Activated B cell treated with CpG ODN at 0.5 μM for 24 hours (primary cell): ENCODE measurements at regions not wholly inside any gene's neighbourhood (a gene's known extent, or its start where the extent isn't known, plus 50 kb on each side); places are given as distances from the start of the nearest gene placed in this dataset.

Experiments used
- ATAC-seq: fragments of 200-7000 bp; cut with Tn5 transposase; one replicate; pipeline ENCODE4 v1.10.0; 2021; ENCODE audit warnings: low read depth, mild to moderate bottlenecking, moderate library complexity
- CTCF ChIA-PET: fragments of 350-600 bp; sonication (Branson Sonifier 250); formaldehyde crosslinking; loops from one replicate; lab custom pipeline; 2021; ENCODE audit warnings: antibody characterized with exemption; lab: Charles Lee
- POLR2A ChIA-PET: fragments of 350-600 bp; sonication (Branson Sonifier 250); formaldehyde crosslinking; loops from one replicate; lab custom pipeline; 2021; ENCODE audit warnings: antibody characterized with exemption; lab: Charles Lee
- DNase-seq: peaks from one replicate; pipeline ENCODE4 v3.0.0; 2022
- H3K27ac Mint-ChIP-seq: one replicate; pipeline ENCODE4 v1.8.0; 2020; ENCODE audit warnings: mixed read lengths
- H3K27me3 Mint-ChIP-seq: one replicate; pipeline ENCODE4 v1.8.0; 2021; ENCODE audit warnings: mixed read lengths
- H3K36me3 Mint-ChIP-seq: one replicate; pipeline ENCODE4 v1.8.0; 2021; ENCODE audit warnings: low read depth, mixed read lengths
- H3K4me1 Mint-ChIP-seq: one replicate; pipeline ENCODE4 v1.8.0; 2021; ENCODE audit warnings: mixed read lengths
- H3K4me3 Mint-ChIP-seq: one replicate; pipeline ENCODE4 v1.8.0; 2020; ENCODE audit warnings: mild to moderate bottlenecking, mixed read lengths
- H3K9me3 Mint-ChIP-seq: one replicate; pipeline ENCODE4 v1.8.0; 2020; ENCODE audit warnings: mixed read lengths
- CTCF ChIP-seq: fragments of 200-600 bp; IDR thresholded peaks from one replicate; pipeline ENCODE4 v1.8.0; 2022; ENCODE audit warnings: antibody characterized with exemption, mild to moderate bottlenecking
- intact Hi-C: fragments of 100-400 bp; cut with micrococcal nuclease; formaldehyde crosslinking; loops from one replicate; pipeline ENCODE4 v1.15.1; 2024

DNA sequence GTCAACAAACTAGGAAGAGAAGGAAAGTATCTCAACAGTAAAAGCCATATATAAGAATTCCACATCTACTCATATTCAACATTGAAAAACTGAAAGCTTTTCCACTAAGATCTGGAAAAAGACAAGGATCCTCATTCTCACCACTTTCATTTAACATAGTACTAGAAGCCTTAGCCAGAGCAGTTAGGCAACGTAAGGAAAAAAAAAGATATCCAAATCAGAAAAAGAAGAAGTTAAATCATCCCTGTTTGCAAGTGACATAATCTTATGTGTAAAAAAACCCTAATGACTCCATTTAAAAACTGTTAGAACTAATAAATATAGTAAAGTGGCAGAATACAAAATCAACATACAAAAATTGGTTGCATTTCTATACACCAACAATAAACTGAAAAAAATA is 426.2 kb downstream of the BCAT1 start:
- ChIA-PET POLR2A (no interaction called here), CTCF (no interaction called here)
- Mint-ChIP-seq H3K27me3 (no peaks in the 10 kb centered on the region), H3K36me3 (peaks cover 10% of the 10 kb centered on the region), H3K4me1 (no peaks in the 10 kb centered on the region), H3K27ac (no peak overlapping the region), H3K9me3 (peaks cover 36% of the 10 kb centered on the region), H3K4me3 (no peak overlapping the region)
- no peak for ATAC-seq
- no peak for TF ChIP-seq CTCF
- no peak for DNase-seq
- intact Hi-C loops = no loop called here

DNA sequence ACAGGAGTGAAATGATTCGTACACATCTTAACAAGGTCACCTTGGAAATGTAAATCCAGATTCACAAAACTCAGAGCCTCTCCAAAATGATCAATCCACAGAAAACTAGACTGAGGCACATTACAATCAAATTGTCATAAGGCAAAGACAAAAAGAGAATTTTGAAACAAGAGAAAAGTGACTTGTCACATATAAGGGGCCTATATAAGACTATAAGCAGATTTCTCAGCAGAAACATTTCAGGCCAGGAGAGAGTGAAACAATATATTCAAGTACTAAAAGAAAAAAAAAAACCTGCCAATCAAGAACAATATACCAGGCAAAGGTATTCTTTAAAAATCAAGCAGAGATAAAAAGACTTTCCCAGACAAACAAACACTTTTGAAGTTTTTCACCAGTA is 429.1 kb downstream of the BCAT1 start:
- DNase-seq (no peak), ATAC-seq (no peak)
- intact Hi-C loops = no loop called here
- Mint-ChIP-seq H3K27ac (no peak overlapping the region), H3K27me3 (no peaks in the 10 kb centered on the region), H3K4me3 (no peak overlapping the region), H3K36me3 (peaks cover 10% of the 10 kb centered on the region), H3K9me3 (peaks cover 38% of the 10 kb centered on the region), H3K4me1 (no peaks in the 10 kb centered on the region)
- POLR2A ChIA-PET = interaction anchor here (0.6 kb wide), 1 partner anchor 149 kb away, joined by 3 read pairs; no protein-coding TSS in a partner anchor
- no peak for TF ChIP-seq CTCF
- CTCF ChIA-PET = no interaction called here

- intact Hi-C loops = no loop called here
- H3K9me3 Mint-ChIP-seq = peaks cover 27% of the 10 kb centered on the region
- H3K36me3 Mint-ChIP-seq = peaks cover 10% of the 10 kb centered on the region
- no peak for ATAC-seq
- POLR2A ChIA-PET = interaction anchor here (1.0 kb wide), 1 partner anchor 14 kb away, joined by 3 read pairs; no protein-coding TSS in a partner anchor
- no peaks in the 10 kb centered on the region for H3K27me3 Mint-ChIP-seq
- no peak for TF ChIP-seq CTCF
- no peaks in the 10 kb centered on the region for H3K4me1 Mint-ChIP-seq
- no peak overlapping the region for H3K4me3 Mint-ChIP-seq
- CTCF ChIA-PET = no interaction called here
- no peak for DNase-seq
- no peak overlapping the region for H3K27ac Mint-ChIP-seq
Observed at GRCh38 chr12:24517000-24517399, 431.9 kb downstream of the BCAT1 start.

DNA sequence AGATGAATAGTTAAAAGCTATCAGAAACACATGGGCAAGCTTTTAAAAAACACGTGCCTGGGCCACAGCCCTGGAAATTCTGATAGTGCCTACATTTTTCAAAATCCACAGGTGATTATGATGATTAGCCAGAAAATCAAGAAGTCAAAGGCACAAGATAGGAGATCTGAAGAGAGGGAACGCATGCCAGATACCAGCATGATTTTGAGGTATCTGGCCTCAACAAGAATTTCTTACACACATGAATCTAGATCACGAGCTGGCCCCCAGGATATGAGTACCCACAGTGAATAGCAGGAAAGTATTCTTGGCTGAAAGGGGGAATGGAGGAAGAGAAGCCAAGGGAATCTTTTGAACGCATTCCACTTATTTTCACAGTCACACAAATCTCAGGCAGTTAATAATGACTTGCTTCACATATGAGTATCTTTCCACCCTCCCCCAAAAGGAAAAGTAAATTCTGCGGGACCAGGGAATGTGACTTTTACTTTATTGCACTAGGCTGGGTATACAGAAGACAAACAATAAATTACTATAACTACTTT is 438.2 kb downstream of the BCAT1 start:
- no peaks in the 10 kb centered on the region for H3K4me1 Mint-ChIP-seq
- H3K9me3 Mint-ChIP-seq = no peaks in the 10 kb centered on the region
- no peak overlapping the region for H3K4me3 Mint-ChIP-seq
- CTCF ChIA-PET = no interaction called here
- no peak for ATAC-seq
- no peaks in the 10 kb centered on the region for H3K27me3 Mint-ChIP-seq
- POLR2A ChIA-PET = no interaction called here
- H3K36me3 Mint-ChIP-seq = no peaks in the 10 kb centered on the region
- no peak overlapping the region for H3K27ac Mint-ChIP-seq
- intact Hi-C loops = no loop called here
- TF ChIP-seq CTCF = no peak
- DNase-seq = no peak

DNA sequence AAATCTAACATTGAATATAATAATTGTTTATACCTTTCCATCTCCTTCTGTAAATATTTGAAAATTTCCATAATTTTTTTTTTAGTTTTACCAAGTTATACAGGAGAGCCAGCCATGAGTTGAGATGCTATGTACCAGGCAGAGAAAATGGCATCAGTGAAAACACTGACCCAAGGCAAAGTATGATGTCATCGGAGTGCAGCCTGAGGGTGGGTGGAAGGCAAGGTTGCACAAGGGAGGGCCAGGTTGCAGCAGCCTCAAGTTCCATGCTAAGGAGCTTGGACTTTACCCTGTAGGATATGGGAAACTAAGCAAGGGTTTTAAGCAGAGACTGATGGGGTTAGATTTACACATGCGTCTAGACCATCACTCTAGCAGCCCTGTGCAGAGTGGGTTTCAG is 441.1 kb downstream of the BCAT1 start:
- Mint-ChIP-seq H3K4me3 (no peak overlapping the region), H3K4me1 (peaks cover 10% of the 10 kb centered on the region), H3K9me3 (no peaks in the 10 kb centered on the region), H3K36me3 (no peaks in the 10 kb centered on the region), H3K27ac (no peak overlapping the region), H3K27me3 (no peaks in the 10 kb centered on the region)
- TF ChIP-seq CTCF = no peak
- CTCF ChIA-PET = no interaction called here
- intact Hi-C loops = no loop called here
- POLR2A ChIA-PET = interaction anchor here (0.6 kb wide), 1 partner anchor 117 kb away, joined by 3 read pairs; no protein-coding TSS in a partner anchor
- ATAC-seq = no peak
- no peak for DNase-seq
